ENCODE measurements at regions not wholly inside any gene's neighbourhood (a gene's known extent, or its start where the extent isn't known, plus 50 kb on each side); places are given as distances from the start of the nearest gene placed in this dataset.
"Not testable (repeated sequence)": the region's sequence is repeated elsewhere in the genome, so short reads cannot be mapped to it uniquely, and the experiment has no call there.

DNA sequence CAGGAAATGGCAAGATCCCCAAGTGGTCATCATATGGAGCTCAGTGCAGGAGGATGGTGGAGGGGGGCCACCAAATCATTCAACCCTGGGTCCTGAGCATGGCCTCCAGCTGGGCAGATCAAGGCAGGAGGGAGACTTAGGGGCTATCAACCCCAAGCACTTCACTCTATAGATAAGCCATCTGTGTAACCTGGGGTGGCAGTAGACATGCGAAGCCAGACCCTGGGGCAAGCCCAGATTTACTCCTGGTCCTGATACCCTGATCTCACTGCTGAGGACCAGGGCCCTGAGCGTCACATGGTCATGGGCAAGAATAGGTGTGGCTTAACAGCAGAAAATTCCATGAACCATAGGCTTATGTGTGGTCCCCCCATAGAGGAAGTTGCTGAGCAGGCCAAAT is 173.0 kb upstream of the ADCY1 start:
- DNase-seq (ENCODE audit: low read depth in 4 of 4, low spot score in 2 of 4) = no peak

DNA sequence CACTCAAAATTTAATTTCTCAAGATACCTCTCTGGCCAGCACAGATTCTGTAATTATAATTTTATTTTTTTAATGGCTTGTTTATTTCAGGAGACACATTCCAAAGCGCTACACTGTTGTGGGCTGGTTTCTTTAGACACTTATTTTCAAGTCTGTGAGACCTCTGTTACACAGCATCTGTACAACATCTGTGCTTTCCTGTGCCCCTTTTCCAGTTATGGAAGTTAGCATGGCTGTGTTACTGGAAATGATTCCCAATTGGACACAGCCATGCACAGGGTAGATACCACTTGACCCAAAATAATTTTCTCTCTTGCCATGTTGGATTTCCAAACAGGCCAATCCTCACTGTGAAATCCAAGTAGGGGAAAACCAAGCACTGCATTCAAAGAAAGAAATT is 172.3 kb upstream of the ADCY1 start:
- no peak for DNase-seq (ENCODE audit: low read depth in 4 of 4, low spot score in 2 of 4)

DNA sequence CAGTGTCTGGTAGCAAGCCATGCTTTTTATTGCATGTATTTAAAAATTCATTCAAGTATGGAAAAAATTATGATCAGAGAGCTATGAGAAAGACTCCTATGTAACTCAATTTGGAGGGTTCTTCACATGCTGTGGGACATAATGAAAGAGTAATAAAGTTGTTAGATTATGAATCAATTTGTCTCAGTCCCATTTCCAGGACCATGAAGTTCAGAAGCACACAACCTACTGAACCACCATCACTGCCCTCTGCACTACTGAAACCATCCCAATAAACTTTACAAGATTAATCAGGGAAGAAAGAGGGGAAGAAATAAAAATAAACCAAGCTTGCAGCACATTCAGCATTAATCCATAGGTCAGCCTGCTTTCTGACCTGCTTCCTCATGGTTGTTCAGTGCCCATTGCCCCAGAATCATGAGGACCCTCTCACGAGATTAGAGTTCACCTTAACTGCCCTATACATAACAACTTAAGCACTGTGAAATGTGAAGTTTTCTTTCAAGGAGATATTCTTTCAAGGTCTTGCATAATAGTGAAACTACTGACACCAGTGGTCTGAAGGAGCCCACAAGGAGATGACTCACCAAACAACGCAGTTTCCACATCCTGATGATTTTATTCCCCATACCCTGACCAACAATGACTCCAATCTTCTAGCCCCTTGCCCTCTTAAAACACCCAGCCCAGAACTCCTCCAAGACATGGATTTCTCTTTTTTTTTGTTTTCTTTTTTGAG is 171.5 kb upstream of the ADCY1 start:
- DNase-seq (ENCODE audit: low read depth in 4 of 4, low spot score in 2 of 4) = no peak

DNA sequence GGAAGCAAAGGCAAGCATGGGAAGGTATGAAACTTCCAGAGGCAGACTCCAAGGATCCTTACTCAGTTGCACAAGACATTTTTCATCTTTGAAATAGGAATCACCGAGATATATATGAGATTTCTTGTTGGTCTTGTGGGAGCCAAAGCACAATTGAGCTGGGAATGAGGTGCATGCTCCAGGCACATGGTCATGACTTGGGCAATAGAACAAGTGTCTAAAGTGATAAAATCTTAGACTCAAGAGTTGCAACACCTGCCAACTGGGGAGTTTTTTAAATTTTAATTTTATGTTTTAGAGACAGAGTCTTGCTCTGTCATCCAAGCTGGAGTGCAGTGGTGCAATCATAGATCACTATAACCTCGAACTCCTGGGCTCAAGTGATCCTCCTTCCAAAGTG is 169.5 kb upstream of the ADCY1 start:
- no peak for DNase-seq (ENCODE audit: low read depth in 4 of 4, low spot score in 2 of 4)

DNA sequence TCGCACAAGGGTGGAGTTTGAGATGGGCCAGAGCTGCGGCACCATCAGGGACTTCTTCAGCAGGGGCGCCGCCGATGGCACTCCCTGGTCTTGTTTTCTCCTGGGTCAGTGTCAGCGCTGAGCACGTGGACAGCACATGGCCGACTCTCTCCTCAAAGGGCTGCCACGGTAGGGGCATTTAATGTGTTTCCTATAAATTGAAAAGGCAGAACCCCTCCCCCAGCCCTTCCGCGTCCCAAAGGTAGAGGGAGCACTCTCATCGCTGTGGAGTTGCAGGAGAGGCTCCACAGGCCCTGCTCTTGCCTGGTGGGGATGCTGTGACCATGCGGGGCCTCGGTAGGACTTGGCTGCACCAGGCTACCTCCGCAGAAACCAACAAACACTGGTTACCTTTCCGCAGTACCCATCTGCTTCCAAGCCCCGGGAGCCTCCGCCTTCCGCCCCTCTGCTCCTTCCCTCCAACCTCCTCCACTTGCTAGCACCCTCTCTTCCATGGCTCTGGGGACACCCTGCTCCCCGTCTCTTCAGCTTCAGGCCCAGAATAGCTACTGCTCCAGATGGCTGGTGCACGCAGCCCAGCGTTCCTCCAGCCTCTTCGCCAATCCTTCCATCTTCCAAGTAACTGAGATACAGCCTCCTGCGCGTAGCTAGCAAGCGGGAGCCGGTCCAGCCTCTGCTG is 166.3 kb upstream of the ADCY1 start:
- DNase-seq (ENCODE audit: low read depth in 4 of 4, low spot score in 2 of 4) = no peak

DNA sequence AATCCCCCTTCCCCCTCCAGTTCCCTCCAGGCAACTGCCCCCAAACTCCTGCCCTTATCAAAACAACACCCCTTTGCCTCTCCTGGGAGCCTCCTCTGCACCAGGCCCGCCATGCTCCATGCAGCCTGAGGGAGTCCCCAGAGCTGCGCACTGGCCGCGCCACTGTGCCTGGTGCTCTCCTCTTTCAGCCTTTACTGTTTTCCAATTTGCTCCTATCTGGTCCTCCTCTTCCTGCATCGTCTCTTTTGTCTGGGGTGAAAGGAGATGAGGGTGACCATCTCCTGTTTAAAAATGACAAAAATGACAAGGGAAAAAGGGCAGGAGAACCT is 165.8 kb upstream of the ADCY1 start:
- no peak for DNase-seq (ENCODE audit: low read depth in 4 of 4, low spot score in 2 of 4)

DNA sequence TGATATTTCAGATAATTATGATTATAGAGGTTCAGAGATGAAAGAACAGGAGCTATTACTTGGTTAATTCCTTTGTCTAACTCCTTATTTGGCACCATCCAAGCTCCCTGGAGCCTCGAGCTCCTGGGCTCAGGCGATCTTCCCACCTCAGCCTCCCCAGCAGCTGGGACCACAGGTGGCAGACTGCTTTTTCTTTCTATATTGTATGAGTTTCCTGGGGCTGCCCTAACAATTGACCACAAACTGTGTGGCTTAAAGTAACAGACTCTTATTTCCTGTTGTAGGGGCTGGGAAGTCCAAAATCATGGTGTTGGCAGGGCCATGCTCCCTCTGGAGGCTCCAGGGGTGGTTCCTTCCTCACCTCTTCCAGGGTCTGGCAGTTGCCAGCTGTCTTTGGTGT is 163.3 kb upstream of the ADCY1 start:
- DNase-seq (ENCODE audit: low read depth in 4 of 4, low spot score in 2 of 4) = no peak

DNA sequence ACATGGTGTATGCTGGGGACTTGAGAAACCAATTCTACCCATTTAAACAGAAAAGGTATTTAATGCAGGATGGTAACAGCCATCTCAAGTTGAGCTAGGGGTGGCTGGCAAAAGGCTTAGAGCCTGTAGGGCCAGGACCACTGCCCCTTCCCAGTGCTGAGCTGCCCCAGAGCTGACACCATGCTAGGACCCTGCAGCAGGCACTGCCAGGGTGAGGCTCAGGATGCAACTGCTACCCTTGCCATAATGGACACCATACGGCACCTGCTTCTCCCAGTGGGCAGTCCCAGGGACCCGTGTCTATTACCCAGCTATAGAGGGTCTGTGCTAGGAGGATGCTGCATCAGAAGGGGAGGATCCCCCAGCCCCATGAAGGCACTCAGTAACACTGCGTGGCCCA is 160.7 kb upstream of the ADCY1 start:
- no peak for DNase-seq (ENCODE audit: low read depth in 4 of 4, low spot score in 2 of 4)

DNA sequence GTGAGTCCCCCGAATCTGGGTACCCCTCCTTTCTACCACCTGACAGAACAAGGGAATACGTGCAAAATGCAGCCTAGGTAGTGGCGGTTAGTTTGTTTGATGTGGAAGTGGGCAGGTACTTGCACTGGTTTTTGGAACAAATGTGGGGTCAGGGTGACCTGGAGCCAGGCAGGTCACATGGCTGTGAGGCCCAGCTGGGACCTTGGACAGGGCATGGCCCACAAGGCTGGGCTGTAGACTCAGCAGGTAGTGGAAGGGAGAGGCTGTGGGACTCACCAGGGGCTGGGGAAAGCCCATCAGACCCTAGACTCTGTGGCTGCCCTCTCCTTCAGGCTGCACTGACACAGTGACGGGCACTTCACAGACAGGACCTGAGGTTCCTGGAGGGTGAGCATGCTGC is 159.9 kb upstream of the ADCY1 start:
- no peak for DNase-seq (ENCODE audit: low read depth in 4 of 4, low spot score in 2 of 4)

DNA sequence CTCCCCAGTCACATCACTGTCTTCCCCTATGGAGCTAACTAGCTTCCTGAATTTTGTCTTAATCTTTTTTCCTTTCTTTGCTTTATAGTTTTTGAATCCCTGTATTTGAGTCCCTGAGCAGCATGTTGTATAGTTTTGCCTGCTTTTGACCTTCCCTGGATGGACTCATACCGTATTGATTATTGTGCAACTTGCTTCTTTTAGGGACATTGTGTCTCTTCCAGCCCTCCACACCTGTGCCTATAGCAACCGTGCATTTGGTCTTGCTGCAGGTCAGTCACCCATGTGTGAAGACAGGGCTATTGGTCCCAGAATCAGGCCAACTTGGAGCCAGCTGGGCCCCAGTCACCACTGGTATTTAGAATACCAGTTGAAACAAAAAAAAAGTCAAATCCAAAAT is 158.9 kb upstream of the ADCY1 start:
- no peak for DNase-seq (ENCODE audit: low read depth in 4 of 4, low spot score in 2 of 4)

DNA sequence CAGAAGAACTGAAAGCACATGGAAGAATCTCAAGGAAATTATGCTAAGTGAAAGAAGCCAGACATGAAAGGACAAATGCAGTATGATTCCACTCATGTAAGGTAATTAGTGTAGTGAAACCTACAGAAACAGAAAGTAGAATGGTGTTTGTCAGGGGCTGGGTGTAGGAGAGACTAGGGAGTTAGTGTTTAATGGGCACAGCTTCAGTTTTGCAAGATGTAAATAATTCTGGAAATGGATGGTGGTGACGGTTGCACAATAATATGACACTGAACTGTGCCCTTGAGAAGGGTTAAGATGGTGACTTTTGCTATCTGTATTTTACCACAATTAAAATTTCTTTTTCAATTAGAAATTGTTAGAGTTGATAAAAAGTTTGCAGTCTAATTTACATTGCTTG is 157.3 kb upstream of the ADCY1 start:
- no peak for DNase-seq (ENCODE audit: low read depth in 4 of 4, low spot score in 2 of 4)

DNA sequence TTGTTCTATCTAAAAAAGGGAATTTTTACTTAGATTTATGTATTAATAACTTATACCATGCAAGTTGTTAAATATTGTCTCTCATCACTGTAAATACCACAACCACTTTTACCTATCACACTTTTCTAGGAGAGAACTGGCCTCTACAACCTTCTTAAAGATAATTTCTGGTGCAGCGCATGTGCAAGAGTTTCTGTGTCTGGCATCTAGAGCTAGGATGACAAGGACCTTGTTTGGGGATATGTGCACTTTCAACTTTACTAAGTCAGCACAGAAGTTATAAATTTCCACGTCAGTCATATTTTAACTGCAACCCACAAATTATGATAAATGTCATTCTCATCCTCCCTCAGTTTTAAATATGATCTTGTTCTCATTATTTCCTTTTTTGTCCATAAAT is 156.9 kb upstream of the ADCY1 start:
- DNase-seq (ENCODE audit: low read depth in 4 of 4, low spot score in 2 of 4) = no peak

DNA sequence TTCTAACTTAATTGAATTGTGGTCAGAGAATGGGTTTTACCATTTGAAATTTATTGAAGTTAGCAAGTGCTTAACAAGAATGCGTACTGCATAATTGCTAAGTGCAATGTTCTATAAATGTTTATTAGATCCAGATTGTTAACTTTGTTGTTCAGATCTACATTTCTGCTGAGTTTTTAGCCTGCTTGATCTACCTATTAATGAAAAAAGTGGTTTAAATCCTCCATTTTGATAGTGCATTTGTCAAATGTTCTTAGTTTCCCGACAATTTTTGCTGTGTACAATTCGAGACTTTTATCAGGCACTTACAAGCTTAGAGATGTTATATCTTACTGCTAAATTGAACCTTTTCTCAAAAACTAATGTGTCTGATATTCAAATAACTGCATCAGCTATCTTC is 156.4 kb upstream of the ADCY1 start:
- no peak for DNase-seq (ENCODE audit: low read depth in 4 of 4, low spot score in 2 of 4)

DNA sequence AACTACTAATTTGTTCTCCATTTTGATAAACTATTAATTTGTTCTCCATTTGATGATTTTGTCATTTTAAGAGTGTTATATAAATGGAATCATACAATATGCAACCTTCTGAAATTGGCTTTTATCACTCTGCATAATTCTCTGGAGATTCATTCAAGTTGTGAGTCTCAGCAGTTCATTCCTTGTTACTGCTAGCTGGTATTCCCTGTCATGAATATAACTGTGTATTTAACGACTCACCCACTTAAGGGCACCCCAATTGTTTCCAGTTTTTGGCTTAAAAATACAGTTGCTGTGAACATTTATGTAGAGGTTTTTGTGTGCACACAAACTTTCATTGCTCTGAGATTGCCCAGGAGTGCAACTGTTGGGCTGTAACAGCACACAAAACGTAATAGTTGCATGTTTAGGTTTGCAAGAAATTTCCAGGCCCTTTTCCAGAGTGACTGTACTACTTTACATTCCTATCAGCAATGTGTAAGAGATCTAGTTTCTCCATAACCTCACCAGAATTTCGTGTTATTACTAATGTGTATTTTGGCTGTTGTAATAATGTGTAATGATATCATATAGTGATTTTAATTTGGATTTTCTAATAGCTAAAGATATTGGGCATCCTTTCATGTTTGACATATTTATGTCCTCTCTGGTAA is 153.2 kb upstream of the ADCY1 start:
- DNase-seq (ENCODE audit: low read depth in 4 of 4, low spot score in 2 of 4) = no peak

DNA sequence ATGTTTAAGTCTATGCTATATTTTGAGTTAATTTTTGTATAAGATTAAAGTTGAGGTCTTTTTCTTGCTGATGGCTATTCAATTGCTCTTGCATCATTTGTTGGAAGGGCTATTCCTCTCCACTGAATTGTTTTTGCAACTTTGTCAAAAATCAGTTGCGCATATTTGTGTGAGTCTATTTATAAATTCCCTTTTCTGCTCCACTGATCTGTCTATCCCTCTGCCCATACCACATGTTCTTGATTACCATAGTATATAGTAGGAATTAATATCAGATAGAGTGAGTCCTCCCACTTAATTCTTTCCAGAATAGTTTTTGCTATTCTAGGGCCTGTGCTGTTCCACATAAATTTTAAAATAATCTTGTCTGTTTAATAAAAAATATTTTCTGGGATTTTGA is 152.4 kb upstream of the ADCY1 start:
- DNase-seq (ENCODE audit: low read depth in 4 of 4, low spot score in 2 of 4) = no peak

DNA sequence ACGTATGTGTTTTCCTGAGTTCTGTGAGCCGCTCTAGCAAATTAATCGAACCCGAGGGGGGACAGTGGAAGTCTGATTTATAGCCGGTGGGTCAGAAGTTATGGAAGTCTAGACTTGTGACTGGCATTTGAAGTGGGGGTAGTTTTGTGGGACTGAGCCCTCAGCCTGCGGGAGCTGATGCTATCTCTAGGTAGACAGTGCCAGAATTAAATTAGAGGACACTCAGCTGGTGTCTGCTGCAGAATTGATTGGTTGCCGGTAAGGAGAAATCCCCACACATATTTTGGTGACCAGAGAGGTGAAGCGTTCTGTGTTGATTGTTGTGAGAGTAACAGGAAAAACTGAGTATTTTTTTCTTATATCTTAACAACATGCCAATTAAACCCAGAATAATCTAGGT is 143.8 kb upstream of the ADCY1 start:
- no peak for DNase-seq (ENCODE audit: low read depth in 4 of 4, low spot score in 2 of 4)

DNA sequence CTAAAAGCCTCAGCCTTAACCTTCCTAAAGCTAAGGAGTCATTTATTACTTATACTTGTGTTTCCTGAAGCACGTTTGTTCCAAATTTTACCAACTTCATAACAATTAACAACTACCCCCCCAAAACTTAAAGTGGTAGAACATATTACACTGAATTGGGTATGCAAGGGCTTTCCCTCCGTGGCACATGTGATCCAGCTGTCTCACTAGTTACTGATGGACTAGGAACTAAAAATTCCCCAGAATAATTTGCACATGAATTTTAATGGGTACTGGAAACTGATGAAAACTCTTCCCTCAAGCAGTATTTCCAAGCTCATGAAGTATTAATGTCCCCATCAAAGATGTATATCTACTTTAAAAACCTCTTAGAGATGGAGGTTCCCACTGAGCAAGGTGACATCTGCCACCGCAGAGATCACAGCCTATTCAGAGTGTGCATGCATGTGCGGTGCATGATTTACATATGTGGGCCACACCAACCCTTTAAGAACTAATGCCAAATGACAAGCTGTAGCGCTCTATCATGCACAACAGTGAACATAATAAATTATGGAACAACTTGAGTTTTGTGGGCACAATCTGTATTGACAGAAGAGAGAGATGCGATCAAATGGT is 139.9 kb upstream of the ADCY1 start:
- DNase-seq (ENCODE audit: low read depth in 4 of 4, low spot score in 2 of 4) = no peak

DNA sequence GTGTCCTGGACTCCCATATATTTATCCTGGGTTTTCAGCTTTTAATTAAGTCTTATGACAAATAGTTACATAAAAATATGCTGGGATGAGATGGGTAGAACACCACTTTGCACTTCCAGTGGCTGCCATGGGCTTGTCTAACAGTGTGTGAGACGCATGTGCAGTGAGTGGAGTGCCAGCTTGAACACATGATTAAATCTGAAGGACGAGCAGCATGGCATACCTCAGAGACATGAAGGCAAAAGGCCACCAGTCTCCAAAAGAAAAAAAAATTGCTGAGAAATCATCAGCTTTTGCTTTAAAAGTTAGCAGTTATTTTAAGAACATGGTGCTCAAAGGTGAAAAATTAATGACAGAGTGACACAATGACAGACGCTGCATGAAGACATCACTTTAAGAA is 139.0 kb upstream of the ADCY1 start:
- no peak for DNase-seq (ENCODE audit: low read depth in 4 of 4, low spot score in 2 of 4)

DNA sequence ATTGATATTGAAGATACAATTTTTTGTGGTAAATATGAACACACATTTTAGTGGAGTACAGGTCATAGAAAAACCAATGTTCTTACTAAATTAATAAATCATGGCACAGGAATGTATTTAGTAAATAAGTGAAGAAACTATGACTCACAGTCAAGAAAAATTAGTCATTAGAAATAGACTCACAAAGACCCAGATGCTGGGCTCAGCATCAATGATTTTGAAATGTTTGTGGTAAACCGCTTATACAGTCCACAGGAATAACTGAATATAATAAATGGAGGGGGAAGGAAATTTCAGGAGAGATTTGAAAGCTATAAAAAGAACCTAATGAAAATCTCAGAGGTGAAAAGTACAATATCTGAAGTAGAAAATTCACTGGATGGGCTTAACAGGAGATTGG is 138.3 kb upstream of the ADCY1 start:
- DNase-seq (ENCODE audit: low read depth in 4 of 4, low spot score in 2 of 4) = no peak

DNA sequence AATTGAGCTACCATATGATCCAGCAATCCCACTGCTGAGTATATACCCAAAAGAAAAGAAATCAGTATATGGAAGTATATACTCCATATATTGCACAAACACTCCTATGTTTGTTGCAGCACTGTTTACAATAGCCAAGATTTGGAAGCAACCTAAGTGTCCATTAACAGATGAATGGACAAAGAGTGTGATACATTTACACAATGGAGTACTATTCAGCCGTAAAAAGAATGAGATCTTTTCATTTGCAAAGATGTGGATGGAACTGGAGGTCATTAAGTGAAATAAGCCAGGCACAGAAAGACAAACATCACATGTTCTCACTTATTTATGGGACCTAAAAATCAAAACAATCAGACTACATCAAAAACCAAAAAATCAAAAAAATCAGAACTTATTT is 133.4 kb upstream of the ADCY1 start:
- DNase-seq (ENCODE audit: low read depth in 4 of 4, low spot score in 2 of 4) = not testable (repeated sequence)

DNA sequence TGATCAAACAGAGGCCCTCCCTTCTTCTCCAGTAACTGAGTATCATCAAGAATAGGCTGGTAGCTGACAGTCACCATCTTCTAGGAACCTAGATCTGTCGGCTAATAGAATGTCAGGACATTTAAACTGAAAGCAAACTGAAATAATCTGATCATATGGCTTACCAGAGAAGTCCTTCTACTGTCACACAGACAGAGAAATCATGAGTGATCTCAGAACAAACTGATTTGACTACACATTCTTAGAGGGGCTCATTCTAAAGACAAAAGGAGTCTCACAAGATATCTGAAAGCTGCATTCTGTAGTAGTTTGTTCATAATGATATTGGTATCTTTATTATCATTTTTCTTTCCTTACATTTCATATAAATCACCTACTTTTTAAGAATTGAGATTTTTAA is 130.9 kb upstream of the ADCY1 start:
- DNase-seq (ENCODE audit: low read depth in 4 of 4, low spot score in 2 of 4) = no peak

All from left renal cortex interstitium (tissue), 4 donors.